MCF 10A (cell line): ENCODE measurements at regions not wholly inside any gene's neighbourhood (a gene's known extent, or its start where the extent isn't known, plus 50 kb on each side); places are given as distances from the start of the nearest gene placed in this dataset.
"Not testable (repeated sequence)": the region's sequence is repeated elsewhere in the genome, so short reads cannot be mapped to it uniquely, and the experiment has no call there.

Experiments
- BruUV-seq: library from RNA; stranded (reverse); fragments of 400-500 nt; replicated peaks from 2 replicates; lab custom pipeline; 2021; lab: Mats Ljungman, UMichigan
- CTCF ChIA-PET: fragments of 300-600 bp; sonication (Branson Sonifier 250); formaldehyde crosslinking; extraction: SDS; loops from one replicate; lab custom pipeline; 2021; ENCODE audit warnings: antibody characterized with exemption, inconsistent platforms; lab: Yijun Ruan, JAX
- POLR2A ChIA-PET: fragments of 300-600, 350-650 bp; sonication (Branson Sonifier 250); formaldehyde crosslinking; extraction: SDS; loops from one replicate; lab custom pipeline; 2020; ENCODE audit warnings: antibody characterized with exemption, inconsistent platforms; lab: Yijun Ruan, JAX
- DNase-seq: peaks from one replicate; pipeline ENCODE4 v3.0.0-alpha.2; 2018; ENCODE audit not compliant: unreplicated experiment
- H3K27ac Mint-ChIP-seq: one replicate; pipeline ENCODE4 v1.8.0; 2022; ENCODE audit warnings: mild to moderate bottlenecking, low read depth, mixed read lengths; ENCODE audit not compliant: unreplicated experiment
- H3K27me3 Mint-ChIP-seq: one replicate; pipeline ENCODE4 v1.8.0; 2022; ENCODE audit warnings: mixed read lengths; ENCODE audit not compliant: insufficient read depth, unreplicated experiment
- H3K36me3 Mint-ChIP-seq: one replicate; pipeline ENCODE4 v1.8.0; 2022; ENCODE audit warnings: mild to moderate bottlenecking, moderate library complexity, mixed read lengths; ENCODE audit not compliant: insufficient read depth, unreplicated experiment
- H3K4me1 Mint-ChIP-seq: one replicate; pipeline ENCODE4 v1.8.0; 2022; ENCODE audit warnings: mixed read lengths; ENCODE audit not compliant: insufficient read depth, unreplicated experiment
- H3K4me3 Mint-ChIP-seq: one replicate; pipeline ENCODE4 v1.8.0; 2022; ENCODE audit warnings: mild to moderate bottlenecking, moderate library complexity, mixed read lengths; ENCODE audit not compliant: unreplicated experiment
- H3K9me3 Mint-ChIP-seq: one replicate; pipeline ENCODE4 v1.8.0; 2022; ENCODE audit warnings: mixed read lengths; ENCODE audit not compliant: unreplicated experiment
- intact Hi-C: fragments of 100-400 bp; cut with micrococcal nuclease; formaldehyde crosslinking; loops from 2 replicates; pipeline ENCODE4 v1.14.1; 2022
- TF ChIP-seq, protein P1 (sequence below): fragments of 200-600 bp; IDR thresholded peaks from one replicate; pipeline ENCODE4 v1.8.0; 2022; ENCODE audit warnings: antibody characterized with exemption, mild to moderate bottlenecking; ENCODE audit not compliant: unreplicated experiment

DNA sequence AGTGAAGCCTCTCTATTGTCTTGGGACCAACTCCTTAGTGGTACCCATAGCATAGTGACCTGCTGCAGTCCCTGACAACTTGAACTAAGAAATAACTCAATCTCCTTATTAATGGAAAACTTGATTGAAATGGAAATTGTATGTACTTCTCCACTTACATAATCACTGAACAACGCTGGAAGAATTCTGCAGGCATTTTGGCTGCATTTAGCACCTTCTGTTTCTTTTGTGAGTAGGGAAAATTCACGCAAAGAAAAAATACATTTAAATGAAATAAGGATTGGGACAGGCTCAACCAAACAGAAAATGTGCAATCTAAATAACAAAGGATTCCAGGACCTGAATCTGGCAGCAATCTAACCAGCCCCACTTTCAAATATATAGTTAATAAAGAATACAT is 126.9 kb upstream of the GHITM start:
- Mint-ChIP-seq H3K4me3 (no peak overlapping the region), H3K4me1 (no peaks in the 10 kb centered on the region), H3K9me3 (no peaks in the 10 kb centered on the region), H3K36me3 (no peaks in the 10 kb centered on the region), H3K27me3 (no peaks in the 10 kb centered on the region), H3K27ac (no peak overlapping the region)
- intact Hi-C loops: no loop called here
- TF ChIP-seq, protein P1, sequence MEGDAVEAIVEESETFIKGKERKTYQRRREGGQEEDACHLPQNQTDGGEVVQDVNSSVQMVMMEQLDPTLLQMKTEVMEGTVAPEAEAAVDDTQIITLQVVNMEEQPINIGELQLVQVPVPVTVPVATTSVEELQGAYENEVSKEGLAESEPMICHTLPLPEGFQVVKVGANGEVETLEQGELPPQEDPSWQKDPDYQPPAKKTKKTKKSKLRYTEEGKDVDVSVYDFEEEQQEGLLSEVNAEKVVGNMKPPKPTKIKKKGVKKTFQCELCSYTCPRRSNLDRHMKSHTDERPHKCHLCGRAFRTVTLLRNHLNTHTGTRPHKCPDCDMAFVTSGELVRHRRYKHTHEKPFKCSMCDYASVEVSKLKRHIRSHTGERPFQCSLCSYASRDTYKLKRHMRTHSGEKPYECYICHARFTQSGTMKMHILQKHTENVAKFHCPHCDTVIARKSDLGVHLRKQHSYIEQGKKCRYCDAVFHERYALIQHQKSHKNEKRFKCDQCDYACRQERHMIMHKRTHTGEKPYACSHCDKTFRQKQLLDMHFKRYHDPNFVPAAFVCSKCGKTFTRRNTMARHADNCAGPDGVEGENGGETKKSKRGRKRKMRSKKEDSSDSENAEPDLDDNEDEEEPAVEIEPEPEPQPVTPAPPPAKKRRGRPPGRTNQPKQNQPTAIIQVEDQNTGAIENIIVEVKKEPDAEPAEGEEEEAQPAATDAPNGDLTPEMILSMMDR: no peak
- CTCF ChIA-PET: no interaction called here
- DNase-seq: no peak
- BruUV-seq: no TSS peak
- POLR2A ChIA-PET: no interaction called here

DNA sequence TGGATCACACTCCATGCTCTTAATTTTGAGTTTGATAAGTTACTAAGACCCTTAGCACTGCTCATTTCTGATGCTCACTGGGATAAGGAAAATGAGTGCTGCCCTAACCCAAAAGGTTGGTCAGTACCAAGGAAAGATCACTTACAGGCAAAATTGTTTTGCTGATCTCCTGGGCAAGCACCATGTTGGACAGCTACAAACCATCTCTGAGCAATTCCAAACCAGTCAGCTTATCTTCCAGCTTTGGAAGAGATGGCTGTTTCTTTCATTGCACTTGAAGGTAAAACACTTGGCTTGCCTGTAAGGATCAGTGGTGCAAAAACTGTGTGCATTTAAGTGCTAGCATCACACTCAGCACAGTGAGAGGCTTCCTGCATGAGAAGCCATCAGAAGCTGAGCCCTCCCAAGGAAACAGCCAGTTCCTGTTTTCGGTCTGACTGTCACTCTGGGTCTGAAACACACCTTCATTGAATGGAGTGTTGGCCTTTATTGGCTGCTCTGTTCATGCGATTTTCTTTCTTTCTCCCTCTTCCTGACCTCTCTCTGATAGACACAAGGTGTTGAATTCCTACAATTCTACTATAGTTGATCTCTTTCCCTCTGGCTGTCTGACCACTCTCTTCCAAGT is 126.4 kb upstream of the GHITM start:
- TF ChIP-seq, protein P1: no peak
- no peak for DNase-seq
- ChIA-PET CTCF (interaction anchor here (0.5 kb wide), 1 partner anchor 13 kb away, joined by 3 read pairs; no protein-coding TSS in a partner anchor), POLR2A (no interaction called here)
- intact Hi-C loops: no loop called here
- Mint-ChIP-seq H3K9me3 (no peaks in the 10 kb centered on the region), H3K4me3 (no peak overlapping the region), H3K36me3 (no peaks in the 10 kb centered on the region), H3K4me1 (no peaks in the 10 kb centered on the region), H3K27ac (no peak overlapping the region), H3K27me3 (no peaks in the 10 kb centered on the region)
- no TSS peak for BruUV-seq

DNA sequence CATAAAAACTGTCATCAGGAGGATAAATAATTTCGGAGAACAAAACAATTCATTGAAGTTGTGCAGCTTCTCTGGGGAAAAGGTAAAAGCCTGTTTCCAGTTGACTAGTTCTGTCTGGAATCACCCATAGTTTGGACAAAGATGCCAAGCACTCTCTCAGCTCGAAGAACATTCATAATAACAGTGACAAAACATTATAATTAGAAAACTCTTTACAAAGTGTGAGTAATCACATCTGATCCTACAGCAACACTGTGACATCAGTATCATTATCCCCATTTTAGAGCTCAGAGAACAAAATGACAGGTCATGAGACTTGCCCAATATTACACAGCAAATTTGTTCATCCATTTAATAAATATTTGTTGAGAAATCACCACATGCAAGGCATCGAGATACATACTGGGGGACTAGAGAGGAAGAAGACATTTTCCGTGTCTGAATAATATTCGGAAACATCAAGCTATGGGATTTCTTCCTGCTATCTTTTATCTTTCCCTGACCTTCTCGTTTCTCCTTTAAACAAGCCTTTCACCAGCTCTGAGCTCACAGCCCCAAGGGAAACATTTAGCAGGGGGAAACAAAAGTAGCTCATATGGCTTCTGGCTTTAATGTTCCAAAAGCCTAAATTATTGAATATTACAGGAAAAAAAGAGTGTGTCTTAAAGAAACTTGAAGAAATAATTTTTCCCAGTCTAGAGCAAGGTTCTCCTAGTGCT is 123.3 kb upstream of the GHITM start:
- Mint-ChIP-seq H3K36me3 (no peaks in the 10 kb centered on the region), H3K9me3 (peaks cover 3% of the 10 kb centered on the region), H3K27ac (no peak overlapping the region), H3K4me3 (no peak overlapping the region), H3K4me1 (no peaks in the 10 kb centered on the region), H3K27me3 (no peaks in the 10 kb centered on the region)
- TF ChIP-seq, protein P1: no peak
- BruUV-seq: no TSS peak
- DNase-seq: no peak
- ChIA-PET CTCF (interaction anchor here (1.2 to 4.1 kb wide), 4 partner anchors 11 to 79 kb away, joined by 3 to 24 read pairs (median 4); no protein-coding TSS in a partner anchor), POLR2A (interaction anchor here (0.7 kb wide), 1 partner anchor 37 kb away, joined by 5 read pairs; no protein-coding TSS in a partner anchor)
- intact Hi-C loops: no loop called here

DNA sequence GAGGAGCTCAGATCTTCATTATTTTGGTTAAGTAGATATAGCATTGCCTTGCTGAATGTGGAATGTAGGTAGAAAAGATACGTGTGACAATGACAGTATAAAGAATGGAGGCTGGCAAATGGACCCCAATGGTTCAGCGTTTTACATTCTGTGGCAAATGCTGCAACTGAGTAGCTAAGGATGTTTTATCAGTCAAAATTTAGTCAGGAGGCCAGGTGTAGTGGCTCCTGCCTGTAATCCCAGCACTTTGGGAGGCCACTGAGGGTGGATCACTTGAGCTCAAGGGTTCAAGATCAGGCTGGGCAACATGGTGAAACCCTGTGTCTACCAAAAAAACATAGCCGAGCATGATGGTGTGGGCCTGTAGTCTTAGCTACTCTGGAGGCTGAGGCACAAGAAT is 120.5 kb upstream of the GHITM start:
- BruUV-seq: no TSS peak
- Mint-ChIP-seq H3K27me3 (no peaks in the 10 kb centered on the region), H3K4me3 (no peak overlapping the region), H3K27ac (no peak overlapping the region), H3K36me3 (no peaks in the 10 kb centered on the region), H3K4me1 (no peaks in the 10 kb centered on the region), H3K9me3 (peaks cover 23% of the 10 kb centered on the region)
- no peak for DNase-seq
- ChIA-PET POLR2A (interaction anchor here (0.5 to 0.6 kb wide), 2 partner anchors 265 to 1679 kb away, joined by 3 read pairs; no protein-coding TSS in a partner anchor), CTCF (interaction anchor here (0.7 to 0.9 kb wide), 2 partner anchors 31 to 827 kb away, joined by 3 to 4 read pairs; no protein-coding TSS in a partner anchor)
- TF ChIP-seq, protein P1: no peak
- intact Hi-C loops: no loop called here

DNA sequence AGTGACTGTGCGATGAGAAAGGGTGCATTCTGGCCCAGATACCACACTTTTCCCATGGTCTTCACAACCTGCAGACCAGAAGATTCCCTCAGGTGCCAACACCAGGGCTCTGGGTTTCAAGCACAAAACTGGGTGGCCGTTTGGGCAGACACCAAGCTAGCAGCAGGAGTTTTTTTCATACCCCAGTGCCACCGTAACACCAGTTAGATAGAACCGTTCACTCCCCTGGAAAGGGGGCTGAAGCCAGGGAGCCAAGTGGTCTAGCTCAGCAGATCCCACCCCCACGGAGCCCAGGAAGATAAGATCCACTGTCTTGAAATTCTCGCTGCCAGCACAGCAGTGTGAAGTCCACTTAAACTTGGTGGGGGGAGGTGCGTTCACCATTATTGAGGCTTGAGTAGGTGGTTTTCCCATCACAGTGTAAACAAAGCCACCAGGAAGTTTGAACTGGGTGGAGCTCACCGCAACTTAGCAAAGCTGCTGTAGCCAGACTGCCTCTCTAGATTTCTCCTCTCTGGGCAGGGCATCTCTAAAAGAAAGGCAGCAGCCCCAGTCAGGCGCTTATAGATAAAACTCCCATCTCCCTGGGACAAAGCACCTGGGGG is 119.4 kb upstream of the GHITM start:
- H3K4me1 Mint-ChIP-seq, H3K27me3 Mint-ChIP-seq, DNase-seq, intact Hi-C loops, BruUV-seq, H3K4me3 Mint-ChIP-seq, POLR2A ChIA-PET, H3K27ac Mint-ChIP-seq, H3K36me3 Mint-ChIP-seq: not testable (repeated sequence)
- CTCF ChIA-PET: interaction anchor here (0.6 to 1.4 kb wide), 5 partner anchors 12 to 1686 kb away, joined by 3 to 4 read pairs (median 3); no protein-coding TSS in a partner anchor
- H3K9me3 Mint-ChIP-seq: peaks cover 29% of the 10 kb centered on the region
